ENCODE measurements at regions not wholly inside any gene's neighbourhood (a gene's known extent, or its start where the extent isn't known, plus 50 kb on each side); places are given as distances from the start of the nearest gene placed in this dataset.

- TF ChIP-seq POLR2AphosphoS5 (IDR thresholded peaks at IDR 0.05; ENCODE audit: low read depth) (no peak), ZNF331 (CRISPR knock-in tag; IDR thresholded peaks at IDR 0.05; ENCODE audit: low read depth) (no peak), ZNF462 (CRISPR knock-in tag; IDR thresholded peaks at IDR 0.05) (no peak), EZH2 (IDR thresholded peaks at IDR 0.05; ENCODE audit: low read depth, unreplicated experiment) (no peak), REST (IDR thresholded peaks at IDR 0.05; ENCODE audit: unreplicated experiment) (no peak), JUNB (IDR thresholded peaks at IDR 0.05; ENCODE audit: unreplicated experiment) (no peak), ETS1 (IDR thresholded peaks at IDR 0.05) (no peak)
- Mint-ChIP-seq H3K27me3 (ENCODE audit: insufficient read depth, low read depth, poor library complexity) (no peaks in the 10 kb centered on the region), H3K36me3 (ENCODE audit: low read depth) (no peaks in the 10 kb centered on the region), H3K27ac (no peak overlapping the region), H3K4me3 (no peak overlapping the region), H3K9me3 (no peaks in the 10 kb centered on the region), H3K4me1 (peaks cover 23% of the 10 kb centered on the region)
- no peak for DNase-seq (ENCODE audit: low spot score)
- Histone ChIP-seq H3K36me3 (ENCODE audit: insufficient read depth) (no peaks in the 10 kb centered on the region), H3K79me2 (replicated peaks; ENCODE audit: insufficient read depth) (no peaks in the 10 kb centered on the region), H3K4me2 (no peak overlapping the region), H3K4me3 (no peak overlapping the region), H3K27me3 (ENCODE audit: insufficient read depth) (no peaks in the 10 kb centered on the region), H3F3A (replicated peaks; ENCODE audit: low read depth) (no peaks in the 10 kb centered on the region), H3K4me1 (ENCODE audit: insufficient read depth) (peaks cover 13% of the 10 kb centered on the region), H3K9me2 (ENCODE audit: insufficient read depth) (no peaks in the 10 kb centered on the region; the same call in none of the 2 replicates), H3K27ac (ENCODE audit: low read depth) (no peak overlapping the region), H2AFZ (no peak overlapping the region), H4K20me1 (replicated peaks; ENCODE audit: insufficient read depth) (no peaks in the 10 kb centered on the region)
- ATAC-seq = peak; percentile 35; the same call in 1 of the 3 replicates
These were observed 335.8 kb upstream of the TRPC7 start for GRCh38 chr5:136701191-136701590.

Data from GM23338 (cell line).